H54 (cell line): ENCODE measurements at regions not wholly inside any gene's neighbourhood (a gene's known extent, or its start where the extent isn't known, plus 50 kb on each side); places are given as distances from the start of the nearest gene placed in this dataset.
"Not testable (repeated sequence)": the region's sequence is repeated elsewhere in the genome, so short reads cannot be mapped to it uniquely, and the experiment has no call there.

ENCODE experiments used
- DNase-seq: peaks from one replicate; pipeline ENCODE4 v3.0.0; 2011; ENCODE audit warnings: low spot score, mixed read lengths; ENCODE audit not compliant: insufficient read length
- FAIRE-seq: peaks from 3 replicates; lab custom pipeline; 2011; peaks lifted over from hg19 to GRCh38; lab: Jason Lieb, UNC
- POLR2A ChIP-seq: IDR thresholded peaks from 2 replicates; pipeline ENCODE4 v1.6.1; 2011; ENCODE audit warnings: low read depth, mild to moderate bottlenecking, low read length

- TF ChIP-seq POLR2A, result no peak
- FAIRE-seq (no peak), DNase-seq (no peak)
Measured at GRCh38 chr5:105882956-105883481, 1787.7 kb downstream of the EFNA5 start.

GRCh38 chr5:105878402-105878801 is 1792.3 kb downstream of the EFNA5 start:
- no peak for FAIRE-seq
- no peak for TF ChIP-seq POLR2A

GRCh38 chr5:105877592-105877991 is 1793.1 kb downstream of the EFNA5 start:
- no peak for TF ChIP-seq POLR2A
- DNase-seq, result no peak
- FAIRE-seq, result peak; percentile 20

More at GRCh38 chr5:105878402-105878801, 1792.3 kb downstream of the EFNA5 start:
- no peak for DNase-seq

DNA sequence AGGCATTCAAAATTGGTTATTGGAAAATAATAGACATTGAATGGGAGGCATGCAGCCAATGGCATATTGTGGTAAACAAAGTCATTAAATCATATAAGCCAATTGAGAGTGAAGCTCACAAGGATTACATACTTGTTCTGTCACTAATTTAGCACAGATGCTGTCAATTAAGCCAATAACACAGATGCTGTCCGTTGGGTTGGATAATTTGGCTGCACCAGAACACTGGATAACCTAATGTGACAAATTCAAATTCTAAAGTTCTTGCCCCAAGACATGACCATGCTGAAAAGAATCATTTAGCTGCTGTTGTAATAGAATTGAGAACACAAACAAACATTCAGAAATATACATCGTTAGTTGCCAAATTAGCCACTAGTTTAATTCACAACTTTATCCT is 1796.4 kb downstream of the EFNA5 start:
- FAIRE-seq (no peak), DNase-seq (no peak)
- TF ChIP-seq POLR2A, result no peak

DNA sequence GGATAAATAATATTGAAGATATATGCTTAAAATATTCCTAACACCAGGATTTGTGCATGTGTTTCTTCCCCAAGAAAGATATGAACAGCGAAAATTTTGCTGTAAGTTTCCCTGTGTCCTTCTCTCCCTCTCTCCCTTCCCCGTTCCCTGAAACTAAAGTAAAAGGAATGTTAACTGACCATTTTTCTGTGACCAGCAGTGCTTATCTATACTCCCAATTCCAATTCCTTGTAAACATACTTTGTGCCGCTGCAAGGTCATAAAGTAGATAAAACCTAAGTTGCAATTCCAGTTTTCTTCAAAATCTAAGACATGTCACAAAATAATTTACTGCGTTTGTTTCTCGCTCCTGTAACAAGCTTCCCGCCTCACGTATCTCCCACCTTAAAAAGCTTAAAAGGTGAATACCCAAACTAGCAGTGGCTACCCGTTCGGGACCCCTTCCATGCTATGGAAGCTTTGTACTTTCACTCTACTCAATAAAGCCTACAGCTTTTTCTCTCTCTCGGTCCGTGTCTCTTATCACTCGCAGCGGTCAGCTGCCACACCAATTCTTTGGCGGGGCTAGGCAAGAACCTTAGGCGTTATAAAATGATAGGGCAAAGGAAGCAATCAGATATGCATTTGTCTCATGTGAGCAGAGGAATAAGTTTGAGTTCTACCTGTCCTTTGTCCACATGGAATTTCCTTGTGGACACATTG is 1798.0 kb downstream of the EFNA5 start:
- no peak for FAIRE-seq
- no peak for DNase-seq
- TF ChIP-seq POLR2A, result no peak

GRCh38 chr5:105868038-105868780 is 1802.5 kb downstream of the EFNA5 start:
- DNase-seq, result no peak
- FAIRE-seq, result no peak
- TF ChIP-seq POLR2A, result no peak

DNA sequence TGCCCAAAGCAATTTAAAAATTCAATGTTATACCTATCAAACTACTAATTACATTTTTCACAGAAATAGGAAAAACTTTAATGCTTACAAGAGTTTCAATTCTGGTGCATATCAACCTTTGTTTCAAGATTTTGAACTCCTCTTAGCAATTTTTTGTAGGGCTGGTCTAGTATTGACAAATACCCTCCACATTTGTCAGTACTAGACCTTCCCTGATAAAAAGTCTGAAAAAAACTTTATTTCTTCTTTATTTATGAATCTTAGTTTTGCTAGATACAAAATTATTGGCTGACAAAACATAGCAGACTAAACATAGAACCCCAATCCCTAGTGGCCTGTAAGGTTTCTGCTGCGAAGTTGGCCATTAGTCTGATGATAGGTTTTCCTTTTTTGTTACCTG is 1804.9 kb downstream of the EFNA5 start:
- no peak for TF ChIP-seq POLR2A
- FAIRE-seq, result no peak
- DNase-seq, result no peak

DNA sequence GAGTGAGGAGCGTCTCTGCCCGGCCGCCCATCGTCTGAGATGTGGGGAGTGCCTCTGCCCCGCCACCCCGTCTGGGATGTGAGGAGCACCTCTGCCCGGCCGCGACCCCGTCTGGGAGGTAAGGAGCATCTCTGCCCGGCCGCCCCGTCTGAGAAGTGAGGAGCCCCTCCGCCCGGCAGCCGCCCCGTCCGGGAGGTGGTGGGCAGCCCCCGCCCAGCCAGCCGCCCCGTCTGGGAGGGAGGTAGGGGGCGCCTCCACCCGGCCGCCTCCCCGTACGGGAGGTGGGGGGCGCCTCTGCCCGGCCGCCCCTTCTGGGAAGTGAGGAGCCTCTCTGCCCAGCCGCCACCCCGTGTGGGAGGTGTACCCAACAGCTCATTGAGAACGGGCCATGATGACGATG is 1811.4 kb downstream of the EFNA5 start:
- FAIRE-seq, DNase-seq: not testable (repeated sequence)

GRCh38 chr5:105849701-105850100 is 1821.0 kb downstream of the EFNA5 start:
- no peak for TF ChIP-seq POLR2A
- DNase-seq (no peak), FAIRE-seq (no peak)

DNA sequence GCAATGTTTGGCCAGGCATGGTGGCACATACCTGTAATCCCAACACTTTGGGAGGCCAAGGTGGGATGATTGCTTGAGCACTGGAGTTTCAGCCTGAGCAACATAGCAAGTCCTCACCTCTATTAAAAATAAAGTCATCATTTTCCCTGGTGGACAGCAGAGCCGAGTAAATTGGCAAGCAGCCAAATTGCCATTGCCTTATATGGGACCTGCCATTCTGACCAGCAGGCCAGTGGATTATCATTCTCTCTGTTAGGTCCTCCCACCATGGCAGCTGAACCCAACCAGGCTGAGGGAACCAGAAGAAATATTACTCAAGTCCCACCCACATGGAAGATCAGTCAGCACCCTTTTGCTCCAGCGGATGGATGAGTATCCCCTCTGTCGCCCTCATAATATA is 1829.9 kb downstream of the EFNA5 start:
- no peak for TF ChIP-seq POLR2A
- no peak for DNase-seq
- FAIRE-seq, result no peak

GRCh38 chr5:105836887-105837286 is 1833.8 kb downstream of the EFNA5 start:
- no peak for DNase-seq
- no peak for TF ChIP-seq POLR2A
- FAIRE-seq, result no peak

DNA sequence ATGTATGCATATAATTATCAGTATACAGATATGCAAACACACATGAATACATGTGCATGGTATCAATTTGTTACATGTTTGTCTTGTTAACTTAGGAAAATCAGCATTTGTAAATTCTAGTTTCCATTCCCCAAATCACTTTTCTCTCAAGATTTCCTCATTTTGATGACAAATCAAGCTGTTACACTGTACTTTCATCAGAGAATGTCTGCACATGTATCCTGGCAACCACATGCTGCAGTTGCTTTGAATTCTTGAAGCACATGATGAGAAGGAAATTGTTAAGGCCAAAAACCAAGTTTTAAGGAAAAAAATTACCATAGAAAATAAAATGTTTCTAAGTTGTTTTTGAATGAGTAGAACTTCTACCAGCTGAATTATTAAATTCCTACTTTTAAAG is 1834.5 kb downstream of the EFNA5 start:
- FAIRE-seq (no peak), DNase-seq (no peak)
- TF ChIP-seq POLR2A, result no peak

- FAIRE-seq (no peak), DNase-seq (no peak)
- TF ChIP-seq POLR2A, result no peak
Measured at GRCh38 chr5:105828821-105829220, 1841.9 kb downstream of the EFNA5 start.

- TF ChIP-seq POLR2A, result no peak
- no peak for DNase-seq
- FAIRE-seq, result no peak
Measured at GRCh38 chr5:105821800-105822199, 1848.9 kb downstream of the EFNA5 start.

- DNase-seq, result no peak
Measured at GRCh38 chr5:105817914-105818313, 1852.8 kb downstream of the EFNA5 start.

More at GRCh38 chr5:105817914-105818313, 1852.8 kb downstream of the EFNA5 start:
- FAIRE-seq, result no peak
- TF ChIP-seq POLR2A, result no peak
